ENCODE measurements at regions not wholly inside any gene's neighbourhood (a gene's known extent, or its start where the extent isn't known, plus 50 kb on each side); places are given as distances from the start of the nearest gene placed in this dataset.
A peak's percentile ranks its signal among the peaks of the same experiment; 100 is the strongest.
"Not testable (repeated sequence)": the region's sequence is repeated elsewhere in the genome, so short reads cannot be mapped to it uniquely, and the experiment has no call there.

DNA sequence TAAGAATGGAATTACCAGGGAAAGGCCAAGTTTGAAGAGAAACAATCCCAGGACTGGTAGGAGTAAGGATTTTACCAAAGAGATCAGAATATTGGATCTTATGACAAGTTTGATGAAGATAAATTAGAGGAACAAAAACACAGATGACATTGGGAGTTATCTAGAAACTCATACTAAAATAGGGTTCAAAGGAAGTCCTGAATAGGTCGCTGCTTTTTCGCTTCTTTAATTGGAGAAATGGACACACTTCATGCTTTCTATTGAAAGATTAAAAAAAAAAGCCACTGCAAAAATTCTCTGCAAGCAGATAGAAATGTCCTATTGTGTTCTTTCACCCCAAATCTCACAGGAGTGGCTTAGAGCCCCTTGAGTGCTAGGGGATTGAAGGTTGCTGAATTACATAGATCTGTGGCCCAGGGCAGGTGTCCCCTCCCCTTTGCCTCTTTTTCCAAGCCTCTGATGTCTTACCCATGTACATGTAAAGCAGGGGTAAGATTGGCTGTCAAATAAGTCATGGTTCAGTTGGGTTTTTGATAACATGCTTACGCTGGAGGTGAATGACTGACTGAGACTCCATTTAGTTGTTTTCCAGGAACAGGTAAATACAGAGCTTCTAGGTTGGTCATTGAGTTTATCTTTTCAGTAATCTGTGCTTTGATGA, 152.0 kb downstream of the OR13A1 start:
- DNase-seq, result no peak
- TF ChIP-seq, protein P1, sequence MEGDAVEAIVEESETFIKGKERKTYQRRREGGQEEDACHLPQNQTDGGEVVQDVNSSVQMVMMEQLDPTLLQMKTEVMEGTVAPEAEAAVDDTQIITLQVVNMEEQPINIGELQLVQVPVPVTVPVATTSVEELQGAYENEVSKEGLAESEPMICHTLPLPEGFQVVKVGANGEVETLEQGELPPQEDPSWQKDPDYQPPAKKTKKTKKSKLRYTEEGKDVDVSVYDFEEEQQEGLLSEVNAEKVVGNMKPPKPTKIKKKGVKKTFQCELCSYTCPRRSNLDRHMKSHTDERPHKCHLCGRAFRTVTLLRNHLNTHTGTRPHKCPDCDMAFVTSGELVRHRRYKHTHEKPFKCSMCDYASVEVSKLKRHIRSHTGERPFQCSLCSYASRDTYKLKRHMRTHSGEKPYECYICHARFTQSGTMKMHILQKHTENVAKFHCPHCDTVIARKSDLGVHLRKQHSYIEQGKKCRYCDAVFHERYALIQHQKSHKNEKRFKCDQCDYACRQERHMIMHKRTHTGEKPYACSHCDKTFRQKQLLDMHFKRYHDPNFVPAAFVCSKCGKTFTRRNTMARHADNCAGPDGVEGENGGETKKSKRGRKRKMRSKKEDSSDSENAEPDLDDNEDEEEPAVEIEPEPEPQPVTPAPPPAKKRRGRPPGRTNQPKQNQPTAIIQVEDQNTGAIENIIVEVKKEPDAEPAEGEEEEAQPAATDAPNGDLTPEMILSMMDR (IDR thresholded peaks at IDR 0.05), result no peak
- no peak overlapping the region for H3K27ac Mint-ChIP-seq
- no peaks in the 10 kb centered on the region for H3K36me3 Mint-ChIP-seq (ENCODE audit: low read depth)
- no peaks in the 10 kb centered on the region for H3K9me3 Mint-ChIP-seq
- no peak overlapping the region for H3K4me3 Mint-ChIP-seq
- H3K27me3 Mint-ChIP-seq (ENCODE audit: insufficient read depth), result no peaks in the 10 kb centered on the region
- H3K4me1 Mint-ChIP-seq (ENCODE audit: low read depth), result peaks cover 8% of the 10 kb centered on the region

DNA sequence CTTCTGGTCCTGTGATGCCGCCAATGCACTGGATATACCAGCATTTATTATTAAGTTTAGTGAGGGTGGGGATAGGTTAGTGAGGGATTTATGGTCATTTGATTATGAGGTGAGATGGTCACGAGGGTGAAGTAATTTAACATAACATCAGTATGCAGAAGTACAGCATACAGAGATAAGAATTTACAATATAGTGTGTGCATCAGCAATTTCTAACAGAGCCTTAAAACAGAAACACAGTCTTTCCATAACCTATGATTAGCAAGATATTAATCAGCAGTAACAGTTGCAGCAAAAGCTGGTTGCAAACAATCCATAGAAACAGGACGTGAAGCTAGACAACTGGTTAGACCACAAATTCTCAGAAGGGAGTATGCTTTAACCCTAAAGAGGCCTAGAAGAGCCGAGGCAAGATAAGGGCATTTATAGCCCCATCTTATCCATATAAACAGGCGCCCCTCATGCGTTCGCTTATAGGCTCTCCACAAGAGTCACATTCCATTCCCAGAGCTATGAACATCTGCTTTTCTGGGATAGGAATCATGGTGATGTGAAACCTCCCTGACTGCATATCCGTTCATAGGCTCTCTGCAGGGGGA, 139.8 kb downstream of the OR13A1 start:
- not testable (repeated sequence) for H3K27me3 Mint-ChIP-seq (ENCODE audit: insufficient read depth); DNase-seq; H3K36me3 Mint-ChIP-seq (ENCODE audit: low read depth); H3K9me3 Mint-ChIP-seq; H3K4me3 Mint-ChIP-seq; H3K27ac Mint-ChIP-seq; H3K4me1 Mint-ChIP-seq (ENCODE audit: low read depth)

DNA sequence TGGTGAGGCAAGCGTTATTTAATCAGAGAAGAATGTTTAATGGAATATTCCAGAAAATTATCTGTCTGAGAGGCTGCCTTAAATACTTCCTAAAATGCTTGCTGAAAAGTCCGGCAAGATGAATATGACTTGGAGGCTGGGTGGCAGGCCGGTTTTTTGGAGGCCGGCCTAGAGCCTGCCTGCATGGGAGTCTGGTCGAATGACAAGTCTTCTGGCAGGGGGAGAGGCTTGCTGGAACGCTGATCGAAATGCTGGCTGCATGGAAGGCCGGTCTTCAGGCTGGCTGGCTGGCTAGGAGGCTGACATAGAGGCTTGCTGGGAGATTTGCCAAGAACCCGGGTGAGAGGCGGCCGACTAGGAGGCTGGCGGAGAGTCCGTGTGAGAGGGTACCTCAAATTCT, 135.7 kb downstream of the OR13A1 start:
- no peaks in the 10 kb centered on the region for H3K36me3 Mint-ChIP-seq (ENCODE audit: low read depth)
- H3K4me3 Mint-ChIP-seq, result no peak overlapping the region
- H3K9me3 Mint-ChIP-seq, result no peaks in the 10 kb centered on the region
- H3K27me3 Mint-ChIP-seq (ENCODE audit: insufficient read depth), result peaks cover 6% of the 10 kb centered on the region
- no peak for DNase-seq
- TF ChIP-seq, protein P1 (IDR thresholded peaks at IDR 0.05), result no peak
- peaks cover 5% of the 10 kb centered on the region; the same call in 1 of the 2 replicates for H3K4me1 Mint-ChIP-seq (ENCODE audit: low read depth)
- H3K27ac Mint-ChIP-seq, result no peak overlapping the region

DNA sequence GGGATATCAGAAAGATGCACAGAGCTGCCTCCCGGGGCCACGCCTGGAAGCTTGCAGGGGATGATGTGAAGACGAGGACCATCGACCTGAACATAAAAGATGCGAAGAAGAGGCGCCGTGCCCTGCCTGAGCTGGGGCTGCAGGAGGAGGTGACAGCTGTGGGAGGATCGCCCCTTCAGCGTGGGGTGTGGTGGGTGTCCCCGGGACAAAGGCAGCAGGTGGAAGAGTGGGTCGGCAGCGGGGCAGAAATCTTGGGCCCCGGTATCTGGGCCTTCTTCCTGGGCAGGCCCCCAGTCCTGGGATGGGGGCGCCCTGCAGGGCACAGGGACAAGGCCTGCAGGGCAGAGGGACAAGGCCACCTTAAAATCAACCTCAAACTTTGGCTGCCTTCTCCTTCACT, 134.9 kb downstream of the OR13A1 start:
- no peak for DNase-seq
- no peak overlapping the region for H3K27ac Mint-ChIP-seq
- H3K4me1 Mint-ChIP-seq (ENCODE audit: low read depth), result peaks cover 5% of the 10 kb centered on the region; the same call in 1 of the 2 replicates
- H3K27me3 Mint-ChIP-seq (ENCODE audit: insufficient read depth), result peaks cover 6% of the 10 kb centered on the region
- no peak overlapping the region for H3K4me3 Mint-ChIP-seq
- H3K9me3 Mint-ChIP-seq, result no peaks in the 10 kb centered on the region
- TF ChIP-seq, protein P1 (IDR thresholded peaks at IDR 0.05), result no peak
- no peaks in the 10 kb centered on the region for H3K36me3 Mint-ChIP-seq (ENCODE audit: low read depth)

DNA sequence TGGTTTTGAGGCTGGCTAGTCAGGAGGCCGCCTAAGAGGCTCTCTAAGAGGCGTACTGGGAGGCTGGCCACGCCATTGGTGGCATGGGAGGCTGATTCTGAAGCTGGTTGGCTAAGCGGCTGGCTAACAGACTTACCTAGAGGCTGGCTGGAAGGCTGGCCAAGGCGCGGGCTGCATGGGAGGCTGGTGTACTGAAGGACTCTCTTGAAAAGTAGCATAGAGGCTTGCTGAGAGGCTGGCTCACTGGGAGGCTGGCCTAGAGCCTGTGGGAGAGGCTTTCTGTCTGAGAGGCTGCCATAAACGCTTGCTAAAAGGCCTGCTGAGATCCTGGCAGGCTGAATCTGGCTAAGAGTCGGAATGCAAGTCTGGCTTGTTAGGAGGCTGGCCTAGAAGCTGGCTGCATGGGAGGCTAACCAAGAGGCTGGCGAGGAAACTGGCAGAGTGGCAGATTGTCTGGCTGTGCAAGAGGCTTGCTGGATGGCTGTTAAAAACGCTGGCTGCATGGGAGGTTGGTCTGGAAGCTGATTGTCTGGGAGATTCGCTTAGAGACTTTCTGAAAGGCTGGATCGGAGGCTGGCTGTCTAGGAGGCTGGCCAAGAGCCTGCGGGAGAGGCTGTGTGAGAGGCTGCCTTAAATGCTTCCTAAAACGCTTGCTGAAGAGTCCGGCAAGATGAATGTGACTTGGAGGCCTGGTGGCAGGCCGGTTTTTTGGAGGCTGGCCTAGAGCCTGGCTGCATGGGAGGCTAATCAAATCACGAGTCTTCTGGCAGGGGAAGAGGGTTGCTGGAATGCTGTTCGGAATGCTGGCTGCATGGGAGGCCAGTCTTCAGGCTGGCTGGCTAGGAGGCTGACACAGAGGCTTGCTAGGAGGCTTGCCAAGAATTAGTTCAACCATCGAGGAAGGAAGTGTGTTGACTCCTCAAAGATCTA, 134.2 kb downstream of the OR13A1 start:
- no peak overlapping the region for H3K27ac Mint-ChIP-seq
- peaks cover 6% of the 10 kb centered on the region for H3K27me3 Mint-ChIP-seq (ENCODE audit: insufficient read depth)
- TF ChIP-seq, protein P1 (IDR thresholded peaks at IDR 0.05), result no peak
- H3K36me3 Mint-ChIP-seq (ENCODE audit: low read depth), result no peaks in the 10 kb centered on the region
- H3K9me3 Mint-ChIP-seq, result no peaks in the 10 kb centered on the region
- peak; percentile 3 for DNase-seq
- peaks cover 5% of the 10 kb centered on the region; the same call in 1 of the 2 replicates for H3K4me1 Mint-ChIP-seq (ENCODE audit: low read depth)
- H3K4me3 Mint-ChIP-seq, result no peak overlapping the region

Measured in HFFc6 (cell line).